A549 (cell line): ENCODE measurements at regions not wholly inside any gene's neighbourhood (a gene's known extent, or its start where the extent isn't known, plus 50 kb on each side); places are given as distances from the start of the nearest gene placed in this dataset.

Source experiments
- EP300 ChIP-seq, 2 experiments: fragments of >200 bp; sonication (Bioruptor Twin); formaldehyde crosslinking; IDR thresholded peaks; 2 replicates in 1 of 2; 3 replicates in 1 of 2; pipeline ENCODE4 v1.6.1; 2016 to 2017
- ESRRA ChIP-seq: fragments of 150-350 bp; IDR thresholded peaks from 2 replicates; pipeline ENCODE4 v1.6.1; 2014; ENCODE audit warnings: mild to moderate bottlenecking, low read length, borderline replicate concordance
- JUN ChIP-seq, 2 experiments: fragments of >200 bp; sonication (Bioruptor Twin); formaldehyde crosslinking; IDR thresholded peaks; 2 replicates in 1 of 2; 3 replicates in 1 of 2; pipeline ENCODE4 v1.6.1; 2016 to 2017
- NFE2L2 ChIP-seq: fragments of 150-350 bp; conservative IDR thresholded peaks from 2 replicates; pipeline ENCODE4 v1.6.1; 2014; ENCODE audit warnings: low read length
- PHF8 ChIP-seq: fragments of 200-600 bp; sonication (generic); IDR thresholded peaks from 2 replicates; pipeline ENCODE4 v1.6.1; 2016; ENCODE audit warnings: low read depth, mild to moderate bottlenecking, antibody characterized with exemption, moderate library complexity, borderline replicate concordance
- POLR2A ChIP-seq: IDR thresholded peaks from 2 replicates; pipeline ENCODE4 v1.6.1; 2012; ENCODE audit warnings: mild to moderate bottlenecking, low read length
- RAD21 ChIP-seq, 2 experiments: fragments of >200 bp in 1 of 2; sonication (Bioruptor Twin) in 1 of 2; formaldehyde crosslinking in 1 of 2; IDR thresholded peaks in 1 of 2; conservative IDR thresholded peaks in 1 of 2; 2 replicates in 1 of 2; 3 replicates in 1 of 2; pipeline ENCODE4 v1.6.1; 2012 to 2018; ENCODE audit warnings: inconsistent platforms in 1 of 2
- SREBF2 ChIP-seq: fragments of 450-650 bp; IDR thresholded peaks from 2 replicates; pipeline ENCODE4 v1.6.1; 2014; ENCODE audit warnings: mild to moderate bottlenecking, moderate library complexity
- TF ChIP-seq, protein P1 (sequence below): fragments of >200 bp; sonication (Bioruptor Twin); formaldehyde crosslinking; IDR thresholded peaks from 3 replicates; pipeline ENCODE4 v1.5.1; 2016
- TF ChIP-seq, protein P2 (sequence below): fragments of 200-600 bp; sonication (generic); IDR thresholded peaks from 2 replicates; pipeline ENCODE4 v1.6.1; 2016; ENCODE audit warnings: antibody characterized with exemption, mild to moderate bottlenecking, moderate library complexity
- TF ChIP-seq, protein P3 (sequence below): fragments of 150-350 bp; IDR thresholded peaks from 2 replicates; pipeline ENCODE4 v1.6.1; 2014; ENCODE audit warnings: low read depth, mild to moderate bottlenecking, low read length
- TF ChIP-seq, protein P4 (sequence below): IDR thresholded peaks from 2 replicates; pipeline ENCODE4 v1.6.1; 2012

DNA sequence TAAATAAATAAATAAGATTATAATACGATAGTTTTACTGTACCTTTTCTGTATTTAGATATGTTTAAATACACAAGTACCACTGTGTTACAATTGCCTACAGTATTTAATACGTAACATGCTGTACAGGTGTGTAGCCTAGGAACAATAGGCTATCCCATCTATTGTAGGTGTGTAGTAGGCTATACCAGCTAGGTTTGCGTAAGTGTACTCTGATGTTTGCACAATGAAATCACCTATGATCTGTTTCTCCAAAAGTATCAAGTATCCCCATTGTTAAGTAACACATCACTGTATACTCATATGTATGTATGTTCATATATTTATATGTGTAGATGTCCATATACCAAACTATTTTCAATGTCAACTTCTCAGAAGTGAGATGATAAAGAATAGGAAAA is 118.2 kb upstream of the RND3 start:
- TF ChIP-seq, protein P1, sequence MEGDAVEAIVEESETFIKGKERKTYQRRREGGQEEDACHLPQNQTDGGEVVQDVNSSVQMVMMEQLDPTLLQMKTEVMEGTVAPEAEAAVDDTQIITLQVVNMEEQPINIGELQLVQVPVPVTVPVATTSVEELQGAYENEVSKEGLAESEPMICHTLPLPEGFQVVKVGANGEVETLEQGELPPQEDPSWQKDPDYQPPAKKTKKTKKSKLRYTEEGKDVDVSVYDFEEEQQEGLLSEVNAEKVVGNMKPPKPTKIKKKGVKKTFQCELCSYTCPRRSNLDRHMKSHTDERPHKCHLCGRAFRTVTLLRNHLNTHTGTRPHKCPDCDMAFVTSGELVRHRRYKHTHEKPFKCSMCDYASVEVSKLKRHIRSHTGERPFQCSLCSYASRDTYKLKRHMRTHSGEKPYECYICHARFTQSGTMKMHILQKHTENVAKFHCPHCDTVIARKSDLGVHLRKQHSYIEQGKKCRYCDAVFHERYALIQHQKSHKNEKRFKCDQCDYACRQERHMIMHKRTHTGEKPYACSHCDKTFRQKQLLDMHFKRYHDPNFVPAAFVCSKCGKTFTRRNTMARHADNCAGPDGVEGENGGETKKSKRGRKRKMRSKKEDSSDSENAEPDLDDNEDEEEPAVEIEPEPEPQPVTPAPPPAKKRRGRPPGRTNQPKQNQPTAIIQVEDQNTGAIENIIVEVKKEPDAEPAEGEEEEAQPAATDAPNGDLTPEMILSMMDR: no peak
- TF ChIP-seq EP300 (IDR thresholded peaks at IDR 0.05) (no peak), NFE2L2 (no peak), RAD21 (conservative IDR thresholded peaks at IDR 0.05 in 1 of 2, IDR thresholded peaks at IDR 0.05 in 1 of 2) (no peak), ESRRA (no peak), SREBF2 (no peak), PHF8 (no peak), POLR2A (no peak), JUN (IDR thresholded peaks at IDR 0.05) (no peak)
- TF ChIP-seq, protein P2, sequence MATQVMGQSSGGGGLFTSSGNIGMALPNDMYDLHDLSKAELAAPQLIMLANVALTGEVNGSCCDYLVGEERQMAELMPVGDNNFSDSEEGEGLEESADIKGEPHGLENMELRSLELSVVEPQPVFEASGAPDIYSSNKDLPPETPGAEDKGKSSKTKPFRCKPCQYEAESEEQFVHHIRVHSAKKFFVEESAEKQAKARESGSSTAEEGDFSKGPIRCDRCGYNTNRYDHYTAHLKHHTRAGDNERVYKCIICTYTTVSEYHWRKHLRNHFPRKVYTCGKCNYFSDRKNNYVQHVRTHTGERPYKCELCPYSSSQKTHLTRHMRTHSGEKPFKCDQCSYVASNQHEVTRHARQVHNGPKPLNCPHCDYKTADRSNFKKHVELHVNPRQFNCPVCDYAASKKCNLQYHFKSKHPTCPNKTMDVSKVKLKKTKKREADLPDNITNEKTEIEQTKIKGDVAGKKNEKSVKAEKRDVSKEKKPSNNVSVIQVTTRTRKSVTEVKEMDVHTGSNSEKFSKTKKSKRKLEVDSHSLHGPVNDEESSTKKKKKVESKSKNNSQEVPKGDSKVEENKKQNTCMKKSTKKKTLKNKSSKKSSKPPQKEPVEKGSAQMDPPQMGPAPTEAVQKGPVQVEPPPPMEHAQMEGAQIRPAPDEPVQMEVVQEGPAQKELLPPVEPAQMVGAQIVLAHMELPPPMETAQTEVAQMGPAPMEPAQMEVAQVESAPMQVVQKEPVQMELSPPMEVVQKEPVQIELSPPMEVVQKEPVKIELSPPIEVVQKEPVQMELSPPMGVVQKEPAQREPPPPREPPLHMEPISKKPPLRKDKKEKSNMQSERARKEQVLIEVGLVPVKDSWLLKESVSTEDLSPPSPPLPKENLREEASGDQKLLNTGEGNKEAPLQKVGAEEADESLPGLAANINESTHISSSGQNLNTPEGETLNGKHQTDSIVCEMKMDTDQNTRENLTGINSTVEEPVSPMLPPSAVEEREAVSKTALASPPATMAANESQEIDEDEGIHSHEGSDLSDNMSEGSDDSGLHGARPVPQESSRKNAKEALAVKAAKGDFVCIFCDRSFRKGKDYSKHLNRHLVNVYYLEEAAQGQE: no peak
- TF ChIP-seq, protein P3, sequence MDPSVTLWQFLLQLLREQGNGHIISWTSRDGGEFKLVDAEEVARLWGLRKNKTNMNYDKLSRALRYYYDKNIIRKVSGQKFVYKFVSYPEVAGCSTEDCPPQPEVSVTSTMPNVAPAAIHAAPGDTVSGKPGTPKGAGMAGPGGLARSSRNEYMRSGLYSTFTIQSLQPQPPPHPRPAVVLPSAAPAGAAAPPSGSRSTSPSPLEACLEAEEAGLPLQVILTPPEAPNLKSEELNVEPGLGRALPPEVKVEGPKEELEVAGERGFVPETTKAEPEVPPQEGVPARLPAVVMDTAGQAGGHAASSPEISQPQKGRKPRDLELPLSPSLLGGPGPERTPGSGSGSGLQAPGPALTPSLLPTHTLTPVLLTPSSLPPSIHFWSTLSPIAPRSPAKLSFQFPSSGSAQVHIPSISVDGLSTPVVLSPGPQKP: no peak
- TF ChIP-seq, protein P4, sequence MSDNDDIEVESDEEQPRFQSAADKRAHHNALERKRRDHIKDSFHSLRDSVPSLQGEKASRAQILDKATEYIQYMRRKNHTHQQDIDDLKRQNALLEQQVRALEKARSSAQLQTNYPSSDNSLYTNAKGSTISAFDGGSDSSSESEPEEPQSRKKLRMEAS: no peak
